Testis (tissue), 2 donors: ENCODE measurements at regions not wholly inside any gene's neighbourhood (a gene's known extent, or its start where the extent isn't known, plus 50 kb on each side); places are given as distances from the start of the nearest gene placed in this dataset.

ENCODE experiments used
- CTCF ChIP-seq, 3 experiments: fragments of 450-650 bp in 2 of 3; fragments of 200-600 bp in 1 of 3; sonication (generic) in 1 of 3; IDR thresholded peaks; one replicate each; pipeline ENCODE4 v1.5.1; 2016 to 2019; ENCODE audit warnings: antibody characterized with exemption in 3 of 3, mild to moderate bottlenecking in 2 of 3, moderate library complexity in 1 of 3
- POLR2A ChIP-seq: fragments of 450-650 bp; IDR thresholded peaks from one replicate; pipeline ENCODE4 v1.6.1; 2017; ENCODE audit warnings: antibody characterized with exemption, mild to moderate bottlenecking, moderate library complexity

GRCh38 chr18:26653943-26654615 lies 105.7 kb upstream of the KCTD1 start:
- TF ChIP-seq POLR2A (no peak), CTCF (IDR thresholded peaks at IDR 0.05) (no peak)
